GM18505 (cell line): ENCODE measurements at regions not wholly inside any gene's neighbourhood (a gene's known extent, or its start where the extent isn't known, plus 50 kb on each side); places are given as distances from the start of the nearest gene placed in this dataset.

Experiments used
- ATAC-seq: cut with Tn5 transposase; IDR thresholded peaks from one replicate; pipeline ENCODE4 v1.9.1; 2021; ENCODE audit not compliant: unreplicated experiment
- POLR2A ChIP-seq: IDR thresholded peaks from 4 replicates; pipeline ENCODE4 v1.6.1; 2011; ENCODE audit warnings: borderline replicate concordance; ENCODE audit not compliant: insufficient read depth, insufficient read length; ENCODE audit errors: extremely low read depth

GRCh38 chr12:13504736-13505135 is 308.2 kb downstream of the EMP1 start:
- no peak for TF ChIP-seq POLR2A
- no peak for ATAC-seq

- no peak for ATAC-seq
- no peak for TF ChIP-seq POLR2A
Observed at GRCh38 chr12:13504074-13504473, 307.5 kb downstream of the EMP1 start.

- no peak for TF ChIP-seq POLR2A
Observed at GRCh38 chr12:13503094-13503835, 306.7 kb downstream of the EMP1 start.

GRCh38 chr12:13499008-13499407 is 302.5 kb downstream of the EMP1 start:
- no peak for TF ChIP-seq POLR2A
- no peak for ATAC-seq

More at GRCh38 chr12:13503094-13503835, 306.7 kb downstream of the EMP1 start:
- no peak for ATAC-seq

GRCh38 chr12:13496111-13496510 is 299.6 kb downstream of the EMP1 start:
- no peak for TF ChIP-seq POLR2A
- no peak for ATAC-seq

GRCh38 chr12:13489246-13489645 is 292.7 kb downstream of the EMP1 start:
- TF ChIP-seq POLR2A = no peak
- no peak for ATAC-seq

GRCh38 chr12:13487326-13487725 is 290.8 kb downstream of the EMP1 start:
- no peak for ATAC-seq
- TF ChIP-seq POLR2A = no peak

GRCh38 chr12:13486794-13487193 is 290.3 kb downstream of the EMP1 start:
- TF ChIP-seq POLR2A = no peak
- no peak for ATAC-seq

GRCh38 chr12:13478650-13479181 is 282.2 kb downstream of the EMP1 start:
- no peak for ATAC-seq
- TF ChIP-seq POLR2A = no peak

GRCh38 chr12:13474381-13474780 is 277.9 kb downstream of the EMP1 start:
- TF ChIP-seq POLR2A = no peak
- ATAC-seq = no peak

GRCh38 chr12:13472690-13473089 is 276.2 kb downstream of the EMP1 start:
- ATAC-seq = peak; percentile 97
- TF ChIP-seq POLR2A = no peak

- no peak for ATAC-seq
- TF ChIP-seq POLR2A = no peak
Observed at GRCh38 chr12:13471471-13471870, 274.9 kb downstream of the EMP1 start.

- ATAC-seq = no peak
- TF ChIP-seq POLR2A = no peak
Observed at GRCh38 chr12:13465635-13466034, 269.1 kb downstream of the EMP1 start.

- no peak for ATAC-seq
- no peak for TF ChIP-seq POLR2A
Observed at GRCh38 chr12:13463189-13463588, 266.7 kb downstream of the EMP1 start.
